ENCODE measurements at regions not wholly inside any gene's neighbourhood (a gene's known extent, or its start where the extent isn't known, plus 50 kb on each side); places are given as distances from the start of the nearest gene placed in this dataset.
"Not testable (repeated sequence)": the region's sequence is repeated elsewhere in the genome, so short reads cannot be mapped to it uniquely, and the experiment has no call there.

GRCh38 chr3:99562138-99562537 lies 76.3 kb upstream of the COL8A1 start:
- no peak for DNase-seq (ENCODE audit: low spot score in 2 of 2)
- intact Hi-C loops (cut with DNase I; ENCODE audit: low total_unique reads): no loop called here
- no peak overlapping the region for H3K27ac ChIP-seq

DNA sequence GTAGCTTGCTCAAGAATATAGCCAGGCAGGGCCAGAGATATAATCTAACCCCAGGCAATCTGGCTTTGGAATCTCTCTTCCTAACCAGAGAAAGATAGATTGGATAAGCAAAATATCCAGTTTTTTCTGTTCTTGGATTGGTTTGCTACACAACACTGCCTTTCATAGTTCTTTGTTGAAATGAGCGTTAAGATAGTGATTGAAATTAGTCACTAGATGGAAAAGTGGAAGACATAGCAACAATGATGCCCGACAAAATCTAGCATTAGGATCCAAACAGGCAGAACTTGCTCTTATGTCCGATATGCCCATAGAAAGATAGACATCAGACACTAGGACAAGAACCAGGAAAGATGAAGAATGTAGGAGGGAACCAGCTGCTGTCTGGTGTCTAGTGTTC lies 77.3 kb upstream of the COL8A1 start:
- intact Hi-C loops (cut with DNase I; ENCODE audit: low total_unique reads): no loop called here
- Histone ChIP-seq H3K4me3 (no peak overlapping the region), H3K9me3 (peaks cover 5 to 8% of the 10 kb centered on the region in 2 donors), H3K36me3 (no peaks in the 10 kb centered on the region), H3K27ac (no peak overlapping the region), H3K27me3 (no peaks in the 10 kb centered on the region), H3K4me1 (no peaks in the 10 kb centered on the region)
- no peak for DNase-seq (ENCODE audit: low spot score in 2 of 2)
- TF ChIP-seq POLR2A (IDR thresholded peaks at IDR 0.05): no peak

More at GRCh38 chr3:99562138-99562537, 76.3 kb upstream of the COL8A1 start:
- H3K4me3 ChIP-seq: no peak overlapping the region
- peaks cover 9 to 10% of the 10 kb centered on the region in 2 donors for H3K9me3 ChIP-seq
- TF ChIP-seq, protein P1, sequence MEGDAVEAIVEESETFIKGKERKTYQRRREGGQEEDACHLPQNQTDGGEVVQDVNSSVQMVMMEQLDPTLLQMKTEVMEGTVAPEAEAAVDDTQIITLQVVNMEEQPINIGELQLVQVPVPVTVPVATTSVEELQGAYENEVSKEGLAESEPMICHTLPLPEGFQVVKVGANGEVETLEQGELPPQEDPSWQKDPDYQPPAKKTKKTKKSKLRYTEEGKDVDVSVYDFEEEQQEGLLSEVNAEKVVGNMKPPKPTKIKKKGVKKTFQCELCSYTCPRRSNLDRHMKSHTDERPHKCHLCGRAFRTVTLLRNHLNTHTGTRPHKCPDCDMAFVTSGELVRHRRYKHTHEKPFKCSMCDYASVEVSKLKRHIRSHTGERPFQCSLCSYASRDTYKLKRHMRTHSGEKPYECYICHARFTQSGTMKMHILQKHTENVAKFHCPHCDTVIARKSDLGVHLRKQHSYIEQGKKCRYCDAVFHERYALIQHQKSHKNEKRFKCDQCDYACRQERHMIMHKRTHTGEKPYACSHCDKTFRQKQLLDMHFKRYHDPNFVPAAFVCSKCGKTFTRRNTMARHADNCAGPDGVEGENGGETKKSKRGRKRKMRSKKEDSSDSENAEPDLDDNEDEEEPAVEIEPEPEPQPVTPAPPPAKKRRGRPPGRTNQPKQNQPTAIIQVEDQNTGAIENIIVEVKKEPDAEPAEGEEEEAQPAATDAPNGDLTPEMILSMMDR (IDR thresholded peaks at IDR 0.05): no peak
- TF ChIP-seq POLR2AphosphoS5 (IDR thresholded peaks at IDR 0.05): no peak
- no peak for TF ChIP-seq POLR2A (IDR thresholded peaks at IDR 0.05)
- no peaks in the 10 kb centered on the region for H3K27me3 ChIP-seq
- no peaks in the 10 kb centered on the region for H3K36me3 ChIP-seq
- H3K4me1 ChIP-seq: no peaks in the 10 kb centered on the region

DNA sequence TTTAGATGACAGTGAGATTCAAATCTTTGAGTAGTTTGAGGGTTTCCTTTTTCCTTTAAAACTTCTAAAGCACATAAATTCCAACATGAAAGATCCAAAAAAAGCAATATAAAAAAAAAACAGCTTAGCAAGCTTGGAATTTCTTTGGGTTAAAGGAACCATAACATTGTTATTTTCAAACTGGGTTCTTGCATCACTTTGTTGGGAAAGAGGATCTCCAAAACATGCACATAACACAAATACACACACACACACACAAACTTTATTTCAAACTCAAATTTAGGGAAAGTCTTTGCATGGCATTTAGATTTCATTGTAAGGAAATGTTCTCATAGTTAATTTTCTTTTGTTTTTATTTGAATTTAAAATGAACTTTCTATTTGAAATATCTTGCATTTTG lies 79.2 kb upstream of the COL8A1 start:
- Histone ChIP-seq H3K4me3 (no peak overlapping the region), H3K27me3 (no peaks in the 10 kb centered on the region), H3K27ac (no peak overlapping the region), H3K4me1 (no peaks in the 10 kb centered on the region), H3K36me3 (no peaks in the 10 kb centered on the region), H3K9me3 (no peaks in the 10 kb centered on the region)
- TF ChIP-seq, protein P1 (IDR thresholded peaks at IDR 0.05): no peak
- no peak for TF ChIP-seq POLR2A (IDR thresholded peaks at IDR 0.05)
- TF ChIP-seq POLR2AphosphoS5 (IDR thresholded peaks at IDR 0.05): no peak
- DNase-seq (ENCODE audit: low spot score in 2 of 2): no peak
- intact Hi-C loops (cut with DNase I; ENCODE audit: low total_unique reads): no loop called here

DNA sequence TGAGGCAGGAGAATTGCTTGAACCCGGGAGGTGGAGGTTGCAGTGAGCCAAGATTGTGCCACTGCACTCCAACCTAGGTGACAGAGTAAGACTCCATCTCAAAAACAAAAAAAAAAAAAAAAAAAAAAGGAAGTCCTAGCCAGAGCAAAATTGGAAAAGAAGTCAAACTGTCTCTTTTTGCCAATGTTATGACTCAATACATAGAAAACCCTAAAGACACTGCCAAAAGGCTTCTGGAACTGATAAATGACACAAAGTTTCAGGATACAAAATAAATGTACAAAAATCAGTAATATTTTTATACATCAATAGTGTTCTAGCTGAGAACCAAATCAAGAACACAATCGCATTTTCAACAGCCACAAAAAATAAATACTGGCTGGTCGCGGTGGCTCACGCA lies 82.5 kb upstream of the COL8A1 start:
- H3K4me3 ChIP-seq; DNase-seq (ENCODE audit: low spot score in 2 of 2); intact Hi-C loops (cut with DNase I; ENCODE audit: low total_unique reads); H3K27ac ChIP-seq; H3K4me1 ChIP-seq; H3K36me3 ChIP-seq; H3K27me3 ChIP-seq; H3K9me3 ChIP-seq: not testable (repeated sequence)

DNA sequence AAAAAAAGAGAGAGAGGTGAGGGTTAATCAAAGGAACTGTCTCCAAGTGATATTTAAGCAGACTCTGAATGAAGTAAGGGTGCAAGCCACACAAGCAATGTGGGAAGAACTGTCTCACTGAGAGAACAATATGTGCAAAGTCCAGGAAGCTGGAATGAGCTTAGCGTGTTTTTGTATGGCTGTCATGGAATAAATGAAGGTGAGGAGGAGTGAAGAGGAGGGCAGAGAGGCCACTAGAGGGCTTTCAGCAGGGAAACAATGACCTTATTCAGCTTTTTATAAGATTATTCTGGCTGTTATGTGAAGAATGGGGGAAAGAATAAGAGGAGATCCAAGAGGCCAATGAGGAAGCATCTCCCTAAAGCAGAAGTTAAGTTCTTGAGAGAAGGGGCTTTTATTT lies 86.9 kb upstream of the COL8A1 start:
- intact Hi-C loops (cut with DNase I; ENCODE audit: low total_unique reads): no loop called here
- no peak for DNase-seq (ENCODE audit: low spot score in 2 of 2)
- Histone ChIP-seq H3K27me3 (no peaks in the 10 kb centered on the region), H3K36me3 (no peaks in the 10 kb centered on the region), H3K9me3 (no peaks in the 10 kb centered on the region), H3K4me1 (no peaks in the 10 kb centered on the region), H3K4me3 (no peak overlapping the region), H3K27ac (no peak overlapping the region)
- no peak for TF ChIP-seq POLR2A (IDR thresholded peaks at IDR 0.05)
- no peak for TF ChIP-seq POLR2AphosphoS5 (IDR thresholded peaks at IDR 0.05)
- TF ChIP-seq, protein P1 (IDR thresholded peaks at IDR 0.05): no peak

DNA sequence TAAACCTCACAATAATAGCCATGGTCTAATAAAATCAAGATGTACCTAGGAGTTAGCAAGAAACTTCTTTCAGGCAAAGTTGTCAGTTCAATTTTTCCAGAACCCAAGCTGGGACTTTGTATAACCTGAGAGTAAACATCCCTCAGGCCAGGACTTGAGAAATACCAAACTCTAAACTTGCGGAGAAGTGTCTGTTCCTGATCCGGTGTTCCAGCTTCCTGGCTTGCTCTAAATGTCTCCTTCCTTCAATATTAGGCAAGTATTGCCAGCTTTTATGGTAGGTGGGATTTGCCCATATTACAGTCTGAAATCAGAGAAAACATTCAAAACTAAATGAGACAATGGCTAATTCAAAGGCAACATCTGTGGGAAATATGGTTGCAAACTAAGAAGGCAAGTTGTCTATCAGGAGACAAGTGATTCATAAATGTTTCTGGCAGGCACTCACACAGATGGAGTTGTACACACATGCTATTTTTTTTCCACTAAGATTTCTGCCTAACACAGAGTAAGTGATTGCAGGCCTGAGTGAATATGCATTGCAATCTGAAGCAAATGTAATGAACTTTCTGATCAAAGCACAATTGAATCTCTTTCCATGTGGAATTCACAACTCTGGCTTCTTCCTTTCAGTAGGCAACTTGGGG lies 88.3 kb upstream of the COL8A1 start:
- no peaks in the 10 kb centered on the region for H3K4me1 ChIP-seq
- H3K4me3 ChIP-seq: no peak overlapping the region
- TF ChIP-seq, protein P1 (IDR thresholded peaks at IDR 0.05): no peak
- TF ChIP-seq POLR2A (IDR thresholded peaks at IDR 0.05) (no peak), POLR2AphosphoS5 (IDR thresholded peaks at IDR 0.05) (no peak)
- H3K27ac ChIP-seq: peak overlapping the region in 1 of 2 donors; percentile 32
- intact Hi-C loops (cut with DNase I; ENCODE audit: low total_unique reads): no loop called here
- DNase-seq (ENCODE audit: low spot score in 2 of 2): no peak
- no peaks in the 10 kb centered on the region for H3K36me3 ChIP-seq
- no peaks in the 10 kb centered on the region for H3K27me3 ChIP-seq
- H3K9me3 ChIP-seq: no peaks in the 10 kb centered on the region
